ENCODE measurements at regions not wholly inside any gene's neighbourhood (a gene's known extent, or its start where the extent isn't known, plus 50 kb on each side); places are given as distances from the start of the nearest gene placed in this dataset.
A peak's percentile ranks its signal among the peaks of the same experiment; 100 is the strongest.

DNA sequence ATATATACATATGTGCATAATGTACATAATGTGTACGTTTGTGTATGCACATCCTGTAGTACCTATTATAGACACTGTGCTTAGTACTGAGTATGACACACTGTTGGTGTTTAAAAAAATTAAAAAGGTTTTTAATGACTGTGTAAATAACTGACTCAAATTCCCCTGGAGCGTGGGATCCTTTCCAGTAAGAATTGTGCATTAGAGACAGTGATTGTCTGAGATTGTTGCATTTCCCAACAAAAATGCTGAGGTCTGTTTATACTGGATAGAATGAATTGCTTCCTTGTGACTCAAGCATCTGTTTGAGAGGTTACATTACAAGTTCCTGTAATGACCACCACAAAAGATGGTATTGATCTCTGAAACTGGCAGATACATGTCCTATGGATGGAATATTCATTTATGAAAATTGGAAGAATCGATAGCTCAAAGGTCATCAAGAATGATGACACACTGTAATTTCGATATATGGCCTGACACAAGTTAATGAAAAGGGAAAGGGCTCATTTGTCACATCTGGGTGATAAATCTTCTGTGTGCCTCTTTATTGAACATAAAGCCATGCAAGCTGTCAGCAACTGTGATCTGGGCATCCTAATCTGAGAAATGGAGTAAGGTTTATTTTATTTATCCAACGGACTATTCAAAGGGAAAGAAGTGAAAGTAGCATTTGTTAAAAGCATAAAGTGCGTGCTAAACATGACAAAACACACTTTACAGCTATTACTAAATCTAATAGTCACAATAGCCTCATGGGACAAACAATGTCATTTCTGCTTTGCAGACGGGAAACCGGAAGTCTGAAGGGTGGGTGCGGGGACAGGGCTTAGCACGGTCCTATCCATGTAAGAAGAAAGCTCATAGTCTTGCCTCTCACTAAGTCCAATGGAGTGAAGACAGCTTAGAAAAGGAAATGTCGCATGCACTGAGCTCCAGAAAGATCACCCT is 228.8 kb downstream of the CDH11 start:
- peak; percentile 78 for DNase-seq (ENCODE audit: low read depth)

DNA sequence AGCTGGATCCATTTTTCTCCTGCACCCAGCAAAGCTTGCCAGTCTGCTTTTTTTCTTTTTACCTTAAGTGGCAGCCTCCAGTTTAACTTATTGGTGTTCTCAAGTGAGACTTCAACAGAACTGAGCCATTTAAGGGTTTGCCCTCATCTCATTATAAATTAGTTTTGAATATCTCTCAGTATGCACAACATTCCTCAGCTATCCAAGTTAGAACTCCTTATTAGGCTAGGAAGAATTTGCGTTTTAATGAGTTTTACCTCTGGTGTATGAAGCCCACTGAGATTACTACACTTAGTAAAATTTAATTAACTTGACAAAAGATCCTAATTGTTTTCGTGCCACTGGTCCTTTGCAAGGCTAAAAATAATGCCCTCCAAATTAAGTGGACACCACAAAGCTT is 232.4 kb downstream of the CDH11 start:
- no peak for DNase-seq (ENCODE audit: low read depth)

DNA sequence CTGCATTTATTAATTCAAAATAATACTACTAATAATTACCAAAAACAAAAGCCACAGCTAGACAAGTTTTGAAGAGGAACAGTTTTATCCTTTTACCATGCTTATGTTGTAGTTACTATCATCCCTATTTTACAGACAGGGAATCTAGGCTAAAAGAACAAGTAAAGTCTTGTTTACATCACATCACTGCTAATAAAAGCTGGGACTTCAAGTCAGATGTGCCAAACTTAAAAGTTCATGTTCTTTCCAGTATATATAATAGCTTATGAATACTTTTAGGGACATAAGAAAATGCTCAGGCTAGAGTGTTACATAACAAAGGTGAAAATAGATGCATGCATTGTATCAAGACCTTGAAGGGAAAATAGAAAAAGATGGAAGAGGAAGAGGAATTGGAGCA is 234.2 kb downstream of the CDH11 start:
- DNase-seq (ENCODE audit: low read depth) = no peak

DNA sequence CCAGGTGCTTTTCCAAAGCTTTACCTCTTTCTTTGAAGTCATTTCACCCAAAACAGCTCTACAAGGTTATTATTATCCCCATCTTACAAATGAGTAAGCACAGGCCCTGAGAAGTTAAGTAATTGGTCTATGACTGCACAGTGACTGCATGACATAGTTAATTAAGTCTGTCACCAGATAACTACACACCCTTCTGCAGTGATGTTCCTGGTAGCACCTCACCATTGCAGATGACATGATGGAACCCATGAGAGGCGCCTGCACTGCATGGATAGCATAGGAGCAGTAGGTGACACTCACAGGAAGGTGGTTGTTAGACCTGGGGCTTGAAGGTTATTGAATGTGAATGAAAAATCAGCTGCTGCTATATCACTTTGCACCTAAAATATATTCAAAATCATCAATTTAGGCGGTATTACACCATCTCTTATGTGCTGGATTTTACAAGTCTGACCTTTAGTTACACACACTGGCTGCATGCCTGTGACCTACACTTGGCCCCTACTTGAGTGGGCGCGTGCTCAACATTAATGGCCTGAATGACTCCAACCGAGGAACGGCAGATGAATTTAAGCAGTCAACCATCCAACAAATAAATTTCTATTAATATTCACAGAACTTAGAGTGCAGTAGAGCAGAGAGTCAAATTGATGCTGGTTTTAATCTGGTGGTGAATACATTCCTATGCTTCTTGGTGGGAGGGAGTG is 239.6 kb downstream of the CDH11 start:
- no peak for DNase-seq (ENCODE audit: low read depth)

DNA sequence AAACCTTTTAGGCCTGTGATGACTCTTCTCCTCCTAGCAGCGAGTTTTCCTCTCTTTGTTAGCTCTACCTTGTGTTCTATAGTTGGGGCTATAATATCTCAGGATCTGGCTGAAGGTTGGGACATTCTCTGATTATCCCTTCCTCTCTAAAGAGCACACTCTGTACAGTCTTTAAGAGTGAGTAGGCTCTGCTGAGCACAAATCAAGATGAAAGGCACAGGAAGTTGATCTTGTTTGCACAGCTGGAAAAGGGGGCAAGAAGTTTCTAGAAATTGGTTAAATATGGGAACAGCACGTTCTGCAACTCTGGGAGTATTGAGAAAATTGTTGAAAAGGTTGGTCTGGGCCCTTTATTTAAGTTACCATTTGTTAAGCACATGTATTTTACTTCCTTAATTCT is 240.9 kb downstream of the CDH11 start:
- no peak for DNase-seq (ENCODE audit: low read depth)

DNA sequence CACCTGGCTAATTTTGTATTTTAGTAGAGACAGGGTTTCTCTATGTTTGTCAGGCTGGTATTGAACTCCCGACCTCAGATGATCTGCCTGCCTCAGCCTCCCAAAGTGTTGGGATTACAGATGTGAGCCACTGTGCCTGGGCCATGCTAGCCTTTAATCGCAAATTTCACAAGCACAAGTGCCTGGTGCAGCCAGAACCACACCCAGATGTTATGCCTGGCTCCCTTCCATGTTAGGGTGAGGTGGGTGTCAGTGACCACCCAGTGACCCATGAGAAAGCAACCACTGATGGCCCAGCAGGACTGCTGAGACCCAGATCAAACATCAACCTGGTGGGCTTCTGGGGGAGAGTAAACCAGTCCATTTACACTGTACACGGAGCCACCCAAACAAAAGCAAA is 241.9 kb downstream of the CDH11 start:
- no peak for DNase-seq (ENCODE audit: low read depth)

DNA sequence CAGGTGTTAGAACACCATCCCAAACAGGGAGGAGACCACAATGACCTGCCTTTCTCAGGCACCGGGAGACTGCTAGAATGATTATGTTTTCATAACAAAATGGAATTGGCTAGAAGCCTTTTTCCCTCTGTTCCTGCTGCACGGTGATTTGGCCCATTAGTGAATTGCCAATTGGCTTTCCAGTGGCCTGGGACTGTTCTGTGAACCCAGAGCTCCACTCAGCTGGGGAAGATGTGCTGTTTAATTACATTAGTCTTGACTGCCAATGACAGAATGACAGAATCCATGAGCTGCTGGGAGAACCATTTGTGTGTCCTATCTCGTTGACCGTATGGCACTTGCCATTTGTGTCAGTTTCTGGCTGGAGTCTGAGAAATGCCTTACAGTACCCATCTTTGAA is 242.9 kb downstream of the CDH11 start:
- DNase-seq (ENCODE audit: low read depth) = no peak

DNA sequence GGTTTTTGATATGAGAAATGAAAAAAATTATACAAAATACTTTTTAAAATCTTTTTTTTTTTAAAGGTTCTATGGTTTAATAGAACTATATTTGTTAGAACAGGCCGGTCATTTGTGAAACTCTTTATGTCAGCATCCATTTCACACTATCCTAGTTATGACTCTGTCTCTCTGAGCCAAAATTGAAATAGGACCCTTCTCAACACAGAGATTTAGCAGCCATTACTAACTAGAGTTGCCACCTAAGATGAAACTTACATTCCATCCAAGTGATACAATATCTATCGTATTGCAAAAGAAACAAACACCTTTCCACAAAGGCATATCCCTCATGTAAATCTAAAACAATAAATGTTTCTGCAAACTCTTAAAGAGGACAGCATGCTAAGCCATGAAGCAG is 249.8 kb downstream of the CDH11 start:
- no peak for DNase-seq (ENCODE audit: low read depth)

DNA sequence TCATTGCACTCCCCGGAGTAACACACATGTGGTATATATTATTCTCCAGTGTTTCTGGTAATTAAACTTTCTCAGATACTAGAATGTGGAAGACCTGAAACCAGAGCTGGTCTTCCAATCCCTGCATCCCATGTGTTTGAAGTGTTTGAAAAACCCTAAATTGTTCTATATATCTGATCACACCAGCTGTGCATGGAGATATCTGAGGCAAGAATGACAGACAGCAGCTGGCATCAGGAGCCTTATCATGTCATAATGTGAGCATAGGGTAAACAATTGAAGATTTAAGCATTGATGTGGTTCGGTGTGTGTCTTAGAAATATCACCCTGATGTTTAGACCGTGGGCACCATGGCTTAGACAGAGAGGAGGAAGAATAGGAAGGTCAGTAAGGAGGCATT is 251.0 kb downstream of the CDH11 start:
- DNase-seq (ENCODE audit: low read depth) = no peak

DNA sequence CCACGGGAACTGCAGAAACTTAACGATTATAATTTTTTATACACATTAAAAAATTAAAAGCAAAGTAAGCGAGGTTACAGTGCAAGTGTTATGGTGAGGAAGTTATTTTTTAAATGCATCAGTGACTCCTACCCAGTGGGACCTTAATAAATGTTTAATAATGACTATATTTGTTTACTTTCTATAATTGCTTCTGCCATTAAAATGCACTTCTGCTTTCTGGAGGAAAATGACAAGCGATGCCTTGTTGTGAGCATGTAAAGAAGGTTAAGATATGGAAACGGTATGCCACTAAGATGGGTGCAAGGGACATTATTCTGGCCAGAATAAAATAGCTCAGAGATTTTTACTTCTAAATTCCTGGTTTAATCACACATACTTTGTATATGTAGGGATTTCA is 252.1 kb downstream of the CDH11 start:
- no peak for DNase-seq (ENCODE audit: low read depth)

DNA sequence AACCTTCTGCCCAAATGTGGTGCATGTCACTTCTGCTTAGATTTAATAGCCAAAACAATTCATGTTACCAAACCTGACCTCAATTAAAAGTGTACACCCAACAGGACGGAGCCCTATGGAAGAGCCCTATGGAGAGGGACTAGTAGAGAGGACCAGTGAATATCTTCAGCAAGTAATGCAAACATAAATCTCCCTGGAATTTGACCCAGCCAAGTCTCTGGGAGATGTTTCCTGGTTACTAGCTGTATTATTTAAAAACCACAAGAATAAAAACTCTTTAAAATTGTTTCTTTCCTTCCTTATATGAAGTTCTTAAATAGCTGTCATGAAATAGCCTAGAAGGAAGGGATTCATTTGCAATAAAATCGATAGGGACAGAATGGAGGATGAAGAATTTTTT is 255.8 kb downstream of the CDH11 start:
- no peak for DNase-seq (ENCODE audit: low read depth)

DNA sequence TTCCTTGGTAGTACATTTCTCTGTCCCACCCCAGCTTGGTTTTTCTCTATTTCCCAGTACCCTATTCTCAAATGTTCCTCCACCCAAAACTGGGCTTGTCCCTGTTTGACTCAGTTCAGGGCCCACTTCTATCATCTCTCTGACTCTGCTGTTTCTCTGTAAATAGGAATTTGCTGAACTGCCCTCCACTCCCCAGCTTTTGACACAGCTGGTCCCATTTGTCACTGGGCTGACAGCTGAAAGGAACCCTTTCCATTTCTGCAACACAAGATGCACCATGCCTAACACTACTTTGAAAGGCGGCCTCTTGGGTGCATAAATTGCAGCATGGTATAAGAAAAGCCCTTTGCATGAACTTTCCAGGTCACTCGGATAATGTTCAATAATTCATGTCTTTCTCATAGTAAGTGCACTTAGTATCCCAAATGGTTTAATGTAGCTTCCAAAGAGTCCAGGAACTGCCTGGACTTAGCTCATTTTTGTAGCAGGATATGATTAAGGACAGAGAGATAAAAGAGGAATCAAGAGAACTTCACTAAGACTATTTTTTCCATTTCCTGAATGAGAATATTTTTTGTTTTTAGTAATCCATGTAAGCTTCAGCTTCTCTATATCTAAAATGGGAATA is 256.7 kb downstream of the CDH11 start:
- DNase-seq (ENCODE audit: low read depth) = no peak

DNA sequence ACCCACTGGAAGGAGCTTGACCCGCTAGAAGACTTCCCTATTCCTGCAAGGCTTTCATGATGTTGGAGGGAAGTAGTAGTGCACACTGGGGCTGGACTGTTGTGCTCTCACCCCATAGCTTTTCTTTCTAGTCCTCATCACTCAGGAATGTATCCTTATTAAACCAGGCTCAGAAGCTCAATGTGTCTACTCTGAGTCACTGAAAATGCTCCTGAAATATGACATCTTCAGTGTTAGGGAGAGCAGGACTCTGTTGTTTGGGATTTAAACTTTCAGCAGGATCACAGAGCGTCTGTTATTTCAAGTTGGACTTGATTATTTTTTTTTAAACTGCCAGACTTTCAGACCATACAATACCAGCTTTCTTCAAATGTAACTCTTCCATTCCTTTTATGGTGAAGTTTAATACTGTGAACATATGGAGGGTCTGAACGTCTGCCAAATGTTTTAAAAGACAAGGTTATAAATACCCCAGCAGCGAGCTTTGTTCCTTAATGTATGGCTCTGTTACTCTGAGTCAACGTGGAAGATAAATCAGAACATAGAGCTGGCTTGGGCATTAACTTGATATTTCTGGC is 257.5 kb downstream of the CDH11 start:
- DNase-seq (ENCODE audit: low read depth) = peak; percentile 82

DNA sequence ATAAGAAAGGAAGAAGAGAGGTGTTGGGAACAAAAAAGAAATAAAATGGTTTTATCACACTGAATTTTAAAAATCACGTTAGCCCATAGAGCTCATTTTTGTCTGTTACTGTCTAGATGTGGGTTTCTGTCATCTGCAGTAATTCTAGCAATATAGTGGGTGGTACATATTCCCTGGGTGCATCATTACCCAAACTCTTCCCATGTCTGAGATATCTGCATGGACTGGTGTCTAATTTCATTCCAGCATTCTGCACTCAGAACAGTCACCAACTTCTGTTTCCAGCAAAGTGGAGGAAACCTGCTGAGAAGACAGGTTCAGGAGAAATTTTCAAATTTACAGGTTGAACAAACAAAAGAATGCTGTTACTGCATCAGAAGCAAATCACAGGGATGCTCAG is 263.8 kb downstream of the CDH11 start:
- peak; percentile 13 for DNase-seq (ENCODE audit: low read depth)

DNA sequence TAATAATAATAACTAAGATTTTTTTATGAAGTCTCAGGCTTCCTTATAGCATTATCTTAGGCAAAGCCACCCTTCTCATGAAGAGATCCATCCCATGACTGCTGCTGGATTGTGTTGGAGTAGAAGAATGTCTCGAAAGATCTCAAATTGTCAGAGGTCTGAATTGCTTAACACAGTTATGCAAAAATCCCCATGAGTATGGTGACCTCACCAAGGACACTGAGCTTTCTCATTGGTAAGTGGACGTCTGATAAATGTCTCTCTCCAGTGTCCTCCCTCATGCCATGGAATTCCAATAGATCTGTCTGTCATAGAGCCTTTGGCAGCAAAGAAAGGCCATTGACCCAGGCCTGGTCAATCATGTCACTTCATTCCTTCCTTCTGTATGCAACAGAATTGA is 264.5 kb downstream of the CDH11 start:
- DNase-seq (ENCODE audit: low read depth) = no peak

DNA sequence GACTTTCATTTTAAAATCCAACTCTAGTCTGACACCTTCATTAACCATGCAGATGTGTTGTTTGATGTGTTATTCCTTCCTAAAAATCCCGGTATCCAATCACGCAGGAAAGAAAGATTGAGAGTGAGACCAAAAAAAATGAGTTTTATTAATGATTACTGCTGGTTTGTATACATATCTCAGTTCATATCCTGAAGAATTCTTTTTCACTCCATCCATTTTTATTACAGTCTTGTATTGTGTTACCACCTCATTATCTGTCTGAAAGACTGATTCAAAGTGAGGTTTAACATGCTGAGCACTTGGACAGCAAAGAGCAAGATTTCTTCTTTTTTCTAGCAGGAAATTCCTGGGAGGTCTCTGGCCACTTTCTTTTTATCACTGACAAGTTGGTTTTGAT is 268.3 kb downstream of the CDH11 start:
- DNase-seq (ENCODE audit: low read depth) = no peak

DNA sequence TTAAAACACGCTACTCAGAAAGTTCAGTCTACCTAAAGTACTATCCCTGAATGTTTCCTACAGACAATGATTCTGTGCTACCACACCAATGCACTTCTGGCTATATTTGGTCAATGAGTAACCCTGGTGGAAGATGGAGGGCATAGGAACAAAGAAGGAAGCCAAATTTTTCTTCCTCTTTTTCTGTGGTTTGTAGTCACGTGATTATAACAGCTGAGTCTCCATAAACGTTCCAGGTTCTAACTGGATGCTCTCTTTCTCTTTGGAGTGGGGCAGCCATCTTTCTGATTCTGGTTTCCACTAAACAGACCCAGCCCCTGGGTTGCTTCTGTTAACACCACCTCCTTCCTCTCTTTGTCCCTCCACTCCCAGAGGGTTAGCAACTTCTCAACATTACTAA is 274.9 kb downstream of the CDH11 start:
- DNase-seq (ENCODE audit: low read depth) = no peak

DNA sequence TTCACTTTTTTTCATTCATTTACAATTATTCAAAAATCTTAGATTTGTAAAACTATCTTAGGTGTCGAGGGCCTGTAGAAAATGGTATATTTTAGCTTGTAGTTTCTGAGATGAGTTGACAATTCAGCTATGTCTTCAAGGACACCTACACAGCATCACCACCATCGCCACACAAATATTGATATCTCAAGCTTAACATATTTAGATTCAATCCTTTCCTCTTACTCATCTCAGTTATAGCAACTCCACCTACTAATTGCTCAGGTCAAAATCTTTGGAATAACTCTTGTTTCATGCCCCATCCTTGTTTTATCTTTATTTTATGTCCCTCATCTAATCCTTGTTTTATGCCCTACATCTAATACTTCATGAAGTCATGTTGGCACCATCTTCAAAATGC is 276.8 kb downstream of the CDH11 start:
- DNase-seq (ENCODE audit: low read depth) = no peak

DNA sequence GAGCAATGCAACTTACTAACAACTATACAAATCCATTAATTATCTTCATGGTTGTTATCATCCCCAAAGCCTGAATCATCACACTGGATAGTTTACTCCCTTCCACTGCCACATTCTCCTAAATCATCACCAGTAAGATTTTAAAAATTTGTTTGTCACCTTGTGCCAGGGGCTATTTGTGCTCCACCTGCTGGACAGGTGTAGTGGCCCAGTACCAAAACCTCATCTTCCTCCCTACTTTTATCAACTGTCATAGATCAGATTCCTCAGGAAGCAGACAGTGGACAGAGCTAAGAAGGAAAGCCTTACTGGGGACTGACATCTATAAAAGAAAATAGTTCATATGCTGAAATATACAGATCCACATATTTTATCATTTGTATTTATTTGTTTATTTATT is 280.4 kb downstream of the CDH11 start:
- no peak for DNase-seq (ENCODE audit: low read depth)

DNA sequence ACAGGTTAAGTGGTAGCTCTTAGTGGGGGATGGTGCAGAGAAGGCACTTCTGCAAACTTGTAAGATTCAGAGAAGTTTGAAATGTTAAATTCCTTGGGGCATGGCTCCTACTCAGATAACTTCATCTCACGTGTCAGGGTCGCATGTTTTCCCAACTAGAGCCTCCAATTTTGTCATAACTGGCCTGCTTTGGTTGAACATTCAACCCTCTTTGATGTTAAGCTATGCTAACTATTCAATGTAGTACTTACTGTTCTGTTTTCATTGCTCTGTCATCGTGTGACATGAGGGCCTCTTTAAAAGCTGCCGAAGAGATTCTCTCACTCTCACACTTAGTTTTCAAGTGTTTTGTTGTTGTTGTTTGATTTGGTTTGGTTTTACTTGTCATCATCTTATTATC is 280.8 kb downstream of the CDH11 start:
- no peak for DNase-seq (ENCODE audit: low read depth)

DNA sequence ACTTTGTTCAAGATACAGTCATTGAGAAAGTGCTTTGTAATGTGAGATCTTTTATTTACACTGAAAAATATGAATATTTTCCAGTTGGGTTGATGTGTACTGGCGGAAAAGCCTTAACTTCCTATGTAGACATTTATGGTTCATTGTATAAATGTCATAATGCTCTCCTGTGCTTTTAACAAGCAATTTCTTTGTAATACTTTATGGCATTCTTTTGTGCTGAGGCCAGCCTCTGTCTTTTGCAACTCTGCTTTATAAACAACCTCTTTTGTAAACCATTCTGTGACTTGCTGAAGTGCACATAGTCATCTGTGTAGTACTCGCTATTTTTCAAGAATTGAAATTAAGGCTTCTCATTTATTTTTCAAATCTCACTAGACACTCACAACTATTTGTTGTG is 291.2 kb downstream of the CDH11 start:
- no peak for DNase-seq (ENCODE audit: low read depth)

DNA sequence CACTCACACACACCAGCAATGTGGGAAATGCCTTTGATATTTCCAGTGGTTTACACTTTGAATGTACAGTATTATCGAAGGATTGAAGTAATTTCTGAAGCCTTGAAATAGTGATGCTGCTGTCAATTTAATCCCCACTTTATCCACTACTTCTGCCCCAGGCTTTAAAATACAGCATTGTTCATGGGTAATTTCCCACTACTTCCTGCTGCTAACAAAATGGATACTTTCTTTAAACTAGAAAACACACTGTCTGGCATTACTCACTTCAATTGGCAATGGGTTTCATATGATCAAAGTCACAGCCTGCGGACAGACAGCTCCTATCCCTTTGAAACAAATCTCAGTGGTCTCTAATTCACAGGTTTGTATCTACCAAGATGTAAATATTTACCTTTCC is 292.2 kb downstream of the CDH11 start:
- no peak for DNase-seq (ENCODE audit: low read depth)

DNA sequence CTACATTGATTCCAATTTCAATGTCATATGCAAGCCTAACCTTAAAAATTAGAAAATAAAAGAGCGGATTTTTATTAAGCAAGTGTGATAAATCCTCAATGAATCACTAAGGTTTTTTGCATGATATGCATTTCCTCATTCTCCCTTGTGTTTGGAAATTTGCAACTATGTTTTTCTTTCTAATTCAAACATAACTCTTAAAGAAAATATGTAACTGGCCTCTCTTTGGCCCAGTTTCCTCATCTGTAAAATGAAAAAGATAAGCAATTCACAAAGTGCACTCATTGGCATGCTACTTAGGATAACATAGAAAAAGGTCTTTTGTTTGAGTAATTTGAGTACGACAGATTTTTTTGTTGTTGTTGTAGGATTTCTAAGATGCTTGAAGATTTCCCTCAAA is 295.5 kb downstream of the CDH11 start:
- DNase-seq (ENCODE audit: low read depth) = no peak
